Ovary (tissue), 7 donors: ENCODE measurements at regions not wholly inside any gene's neighbourhood (a gene's known extent, or its start where the extent isn't known, plus 50 kb on each side); places are given as distances from the start of the nearest gene placed in this dataset.

ENCODE experiments used
- DNase-seq, 5 donors: peaks; one replicate each; pipeline ENCODE4 v3.0.0-alpha.2; 2019 to 2020
- H3K27ac ChIP-seq, 2 donors: fragments of 200-600 bp; one replicate each; pipeline versions ENCODE4 v1.5.1 to v1.8.0; 2019 to 2022
- H3K27me3 ChIP-seq: fragments of 200-600 bp; one replicate; pipeline ENCODE4 v1.8.0; 2022
- H3K36me3 ChIP-seq: fragments of 200-600 bp; sonication (generic); one replicate; pipeline ENCODE4 v1.5.1; 2019
- H3K4me1 ChIP-seq: one replicate; pipeline ENCODE4 v1.8.1; 2013; ENCODE audit warnings: mild to moderate bottlenecking, moderate library complexity; ENCODE audit not compliant: insufficient read depth
- H3K4me3 ChIP-seq: fragments of 200-600 bp; sonication (generic); one replicate; pipeline ENCODE4 v1.5.1; 2017
- H3K9me3 ChIP-seq, 2 donors: fragments of 200-600 bp in 1 of 2; sonication (generic) in 1 of 2; one replicate each; pipeline versions ENCODE4 v1.5.1 to v1.8.1; 2013 to 2019; ENCODE audit warnings: mild to moderate bottlenecking in 1 of 2, moderate library complexity in 1 of 2
- CTCF ChIP-seq, 3 donors: fragments of 450-650 bp in 2 of 3; fragments of 200-600 bp in 1 of 3; IDR thresholded peaks; one replicate each; pipeline versions ENCODE4 v1.5.1 to v1.8.0; 2016 to 2022; ENCODE audit warnings: antibody characterized with exemption in 3 of 3, mild to moderate bottlenecking in 1 of 3
- EP300 ChIP-seq: sonication (generic); formaldehyde crosslinking; IDR thresholded peaks from one replicate; pipeline ENCODE4 v1.6.1; 2017; ENCODE audit warnings: antibody characterized with exemption
- POLR2A ChIP-seq: fragments of 450-650 bp; IDR thresholded peaks from one replicate; pipeline ENCODE4 v1.6.1; 2017; ENCODE audit warnings: antibody characterized with exemption, mild to moderate bottlenecking, moderate library complexity
- WGBS, 3 donors: extraction: QIAGEN DNeasy Blood & Tissue Kit in 1 of 3; methylation state at CpG; one replicate each; pipeline versions ENCODE4 v1.1.5 to v1.1.7; 2013 to 2017; 5-methylcytosine and 5-hydroxymethylcytosine counted together
- intact Hi-C, 4 donors: fragments of 100-400 bp; cut with DNase I; formaldehyde crosslinking; loops; one replicate each; pipeline versions ENCODE4 v1.11.0 to v1.15.1; 2022 to 2023
- donor health status: DM: no; HTN: no; CAD: no; lungs with moderate emphysema.
- donor health status: DM: no; HTN: no; CAD: no.
- donor health status: Bipolar disorder and iron deficiency.
- donor health status: DM: no; HTN: no; CAD: no.
- donor health status: DM: yes; HTN: yes; CAD: no.

DNA sequence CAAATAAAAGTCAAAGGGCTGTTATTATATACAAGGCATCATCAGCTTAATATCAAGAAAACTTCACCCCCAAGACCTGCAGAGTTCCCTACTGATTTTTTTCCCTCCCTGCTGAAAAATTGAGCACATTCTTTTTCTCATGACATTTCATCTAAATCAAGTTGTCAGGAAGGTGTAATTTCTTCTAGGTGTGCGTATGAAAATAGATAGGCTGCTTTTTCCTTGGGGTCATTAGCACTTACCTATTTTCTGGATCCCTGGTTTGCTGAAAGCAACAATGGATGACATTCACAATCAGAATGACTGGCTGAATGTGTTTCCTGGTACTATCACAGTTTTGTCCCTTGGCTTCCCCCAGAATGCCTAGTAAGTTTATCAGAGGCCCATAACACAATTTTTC is 225.0 kb upstream of the KIRREL3 start:
- no peak for TF ChIP-seq CTCF (IDR thresholded peaks at IDR 0.05)
- no peak for TF ChIP-seq EP300
- no peak for TF ChIP-seq POLR2A
- intact Hi-C loops, result no loop called here
- WGBS, 3 donors, result 77 to 87% (median 78%) methylated on average over 1 of the region's 1 CpG
- Histone ChIP-seq H3K4me1 (no peaks in the 10 kb centered on the region), H3K4me3 (no peak overlapping the region), H3K27me3 (no peaks in the 10 kb centered on the region), H3K9me3 (no peaks in the 10 kb centered on the region), H3K36me3 (no peaks in the 10 kb centered on the region), H3K27ac (no peak overlapping the region)
- no peak for DNase-seq

- Histone ChIP-seq H3K27me3 (no peaks in the 10 kb centered on the region), H3K4me3 (no peak overlapping the region), H3K4me1 (no peaks in the 10 kb centered on the region), H3K27ac (no peak overlapping the region), H3K9me3 (no peaks in the 10 kb centered on the region), H3K36me3 (no peaks in the 10 kb centered on the region)
- TF ChIP-seq POLR2A (no peak), EP300 (no peak), CTCF (IDR thresholded peaks at IDR 0.05) (no peak)
- no peak for DNase-seq
- intact Hi-C loops, result no loop called here
- WGBS, 3 donors, result 47 to 62% (median 55%) methylated on average over 2 of the region's 2 CpGs
These were observed 223.7 kb upstream of the KIRREL3 start for GRCh38 chr11:127224276-127224675.

GRCh38 chr11:127223633-127224032 is 223.1 kb upstream of the KIRREL3 start:
- Histone ChIP-seq H3K4me1 (no peaks in the 10 kb centered on the region), H3K4me3 (no peak overlapping the region), H3K9me3 (no peaks in the 10 kb centered on the region), H3K36me3 (no peaks in the 10 kb centered on the region), H3K27me3 (no peaks in the 10 kb centered on the region), H3K27ac (no peak overlapping the region)
- TF ChIP-seq EP300 (no peak), CTCF (IDR thresholded peaks at IDR 0.05) (no peak), POLR2A (no peak)
- WGBS, 3 donors, result 87 to 93% (median 88%) methylated on average over 5 of the region's 5 CpGs
- DNase-seq, result no peak
- intact Hi-C loops, result no loop called here

GRCh38 chr11:127223026-127223425 is 222.5 kb upstream of the KIRREL3 start:
- Histone ChIP-seq H3K36me3 (no peaks in the 10 kb centered on the region), H3K4me1 (no peaks in the 10 kb centered on the region), H3K4me3 (no peak overlapping the region), H3K27me3 (no peaks in the 10 kb centered on the region), H3K27ac (no peak overlapping the region), H3K9me3 (no peaks in the 10 kb centered on the region)
- TF ChIP-seq CTCF (IDR thresholded peaks at IDR 0.05) (no peak), POLR2A (no peak), EP300 (no peak)
- DNase-seq, result no peak
- intact Hi-C loops, result no loop called here
- whole genome bisulfite sequencing, 3 donors, result 35 to 50% (median 38%) methylated on average over 1 of the region's 1 CpG

GRCh38 chr11:127219704-127220103 is 219.1 kb upstream of the KIRREL3 start:
- TF ChIP-seq CTCF (IDR thresholded peaks at IDR 0.05) (no peak), POLR2A (no peak), EP300 (no peak)
- intact Hi-C loops, result no loop called here
- Histone ChIP-seq H3K27me3 (no peaks in the 10 kb centered on the region), H3K36me3 (no peaks in the 10 kb centered on the region), H3K4me1 (no peaks in the 10 kb centered on the region), H3K4me3 (no peak overlapping the region), H3K27ac (no peak overlapping the region), H3K9me3 (no peaks in the 10 kb centered on the region)
- no peak for DNase-seq
- 85 to 91% (median 91%) methylated on average over 2 of the region's 2 CpGs for WGBS, 3 donors
